DOHH2 (cell line): ENCODE measurements at regions not wholly inside any gene's neighbourhood (a gene's known extent, or its start where the extent isn't known, plus 50 kb on each side); places are given as distances from the start of the nearest gene placed in this dataset.

Experiments
- CTCF ChIP-seq: fragments of 200-600 bp; sonication (generic); IDR thresholded peaks from one replicate; pipeline ENCODE4 v1.5.1; 2014; ENCODE audit warnings: antibody characterized with exemption, mild to moderate bottlenecking, low read depth, low read length; ENCODE audit not compliant: poor library complexity, severe bottlenecking
- EZH2phosphoT487 ChIP-seq: fragments of 200-600 bp; sonication (generic); IDR thresholded peaks from 2 replicates; pipeline ENCODE4 v1.6.1; 2017; ENCODE audit warnings: borderline replicate concordance, mild to moderate bottlenecking, antibody characterized with exemption, low read length, moderate library complexity, mixed read lengths

GRCh38 chr12:66899588-66899987 lies 220.7 kb upstream of the GRIP1 start:
- TF ChIP-seq EZH2phosphoT487 (no peak), CTCF (no peak)
